SK-N-SH treated with all-trans-retinoic acid at 6 μM for 48 hours (cell line): ENCODE measurements at regions not wholly inside any gene's neighbourhood (a gene's known extent, or its start where the extent isn't known, plus 50 kb on each side); places are given as distances from the start of the nearest gene placed in this dataset.

Experiments used
- ATAC-seq: fragments of 200-7000 bp; cut with Tn5 transposase; 3 replicates; pipeline ENCODE4 v1.9.1; 2020; ENCODE audit warnings: mild to moderate bottlenecking, moderate library complexity
- ARNTL ChIP-seq: fragments of 450-650 bp; formaldehyde crosslinking; IDR thresholded peaks from 2 replicates; pipeline ENCODE4 v1.5.0; 2020; ENCODE audit warnings: low read depth, mild to moderate bottlenecking, moderate library complexity, borderline replicate concordance
- BACH2 ChIP-seq: fragments of 250-450 bp; sonication (Bioruptor Pico); IDR thresholded peaks from 2 replicates; pipeline ENCODE4 v1.9.0; 2021; ENCODE audit warnings: mild to moderate bottlenecking, borderline replicate concordance
- CSDC2 ChIP-seq: fragments of 250-450 bp; sonication (Bioruptor Pico); IDR thresholded peaks from 2 replicates; pipeline ENCODE4 v1.5.0; 2020; ENCODE audit warnings: mild to moderate bottlenecking, moderate library complexity
- ESRRG ChIP-seq: fragments of 250-450 bp; sonication (Bioruptor Pico); IDR thresholded peaks from 2 replicates; pipeline ENCODE4 v1.6.1; 2021; ENCODE audit warnings: mild to moderate bottlenecking
- GLIS3 ChIP-seq: fragments of 250-450 bp; sonication (Bioruptor Pico); IDR thresholded peaks from 2 replicates; pipeline ENCODE4 v1.5.0; 2020; ENCODE audit warnings: mild to moderate bottlenecking, moderate library complexity
- ISL1 ChIP-seq: fragments of 250-450 bp; sonication (Bioruptor Pico); IDR thresholded peaks from 2 replicates; pipeline ENCODE4 v2.1.2; 2022; ENCODE audit warnings: mild to moderate bottlenecking, moderate library complexity
- OSR1 ChIP-seq: fragments of 250-450 bp; sonication (Bioruptor Pico); IDR thresholded peaks from 2 replicates; pipeline ENCODE4 v1.8.0; 2022; ENCODE audit warnings: moderate library complexity, mild to moderate bottlenecking, inconsistent platforms
- RARB ChIP-seq: fragments of 250-450 bp; sonication (Bioruptor Pico); IDR thresholded peaks from 2 replicates; pipeline ENCODE4 v1.8.0; 2021; ENCODE audit warnings: mild to moderate bottlenecking, moderate library complexity
- SNAI2 ChIP-seq: fragments of 250-450 bp; sonication (Bioruptor Pico); IDR thresholded peaks from 2 replicates; pipeline ENCODE4 v1.5.0; 2020; ENCODE audit warnings: mild to moderate bottlenecking, moderate library complexity
- TCF4 ChIP-seq: fragments of 250-450 bp; sonication (Bioruptor Pico); IDR thresholded peaks from 2 replicates; pipeline ENCODE4 v1.8.0; 2021; ENCODE audit warnings: mild to moderate bottlenecking, moderate library complexity, borderline replicate concordance
- TOX ChIP-seq: fragments of 250-450 bp; sonication (Bioruptor Pico); IDR thresholded peaks from 2 replicates; pipeline ENCODE4 v1.8.0; 2021; ENCODE audit warnings: mild to moderate bottlenecking, moderate library complexity, borderline replicate concordance
- ZC3H10 ChIP-seq: fragments of 250-450 bp; sonication (Bioruptor Pico); IDR thresholded peaks from 2 replicates; pipeline ENCODE4 v1.5.1; 2021; ENCODE audit warnings: mild to moderate bottlenecking, moderate library complexity
- ZFP3 ChIP-seq: fragments of 250-450 bp; sonication (Bioruptor Pico); IDR thresholded peaks from 2 replicates; pipeline ENCODE4 v1.5.0; 2020; ENCODE audit warnings: mild to moderate bottlenecking, moderate library complexity
- ZFP30 ChIP-seq: fragments of 450-650 bp; formaldehyde crosslinking; IDR thresholded peaks from 2 replicates; pipeline ENCODE4 v1.5.0; 2022; ENCODE audit warnings: mild to moderate bottlenecking, moderate library complexity
- ZNF565 ChIP-seq: fragments of 450-650 bp; formaldehyde crosslinking; conservative IDR thresholded peaks from 2 replicates; pipeline ENCODE4 v1.5.0; 2020; ENCODE audit warnings: low read depth, mild to moderate bottlenecking, moderate library complexity
- ZNF70 ChIP-seq: fragments of 450-650 bp; formaldehyde crosslinking; IDR thresholded peaks from 2 replicates; pipeline ENCODE4 v1.5.0; 2020; ENCODE audit warnings: mild to moderate bottlenecking, moderate library complexity
- ZNF8 ChIP-seq: fragments of 450-650 bp; formaldehyde crosslinking; IDR thresholded peaks from 2 replicates; pipeline ENCODE4 v1.5.0; 2020; ENCODE audit warnings: mild to moderate bottlenecking, moderate library complexity
- TF ChIP-seq, protein P1 (sequence below): fragments of 250-450 bp; sonication (Bioruptor Pico); IDR thresholded peaks from 2 replicates; pipeline ENCODE4 v1.5.0; 2020; ENCODE audit warnings: mild to moderate bottlenecking, moderate library complexity
- TF ChIP-seq, protein P2 (sequence below): fragments of 250-450 bp; sonication (Bioruptor Pico); IDR thresholded peaks from 2 replicates; pipeline ENCODE4 v1.8.0; 2021; ENCODE audit warnings: low read depth, mild to moderate bottlenecking, moderate library complexity, borderline replicate concordance
- TF ChIP-seq, protein P3 (sequence below): fragments of 250-450 bp; sonication (Bioruptor Pico); IDR thresholded peaks from 2 replicates; pipeline ENCODE4 v1.8.0; 2020; ENCODE audit warnings: mild to moderate bottlenecking, moderate library complexity, borderline replicate concordance

DNA sequence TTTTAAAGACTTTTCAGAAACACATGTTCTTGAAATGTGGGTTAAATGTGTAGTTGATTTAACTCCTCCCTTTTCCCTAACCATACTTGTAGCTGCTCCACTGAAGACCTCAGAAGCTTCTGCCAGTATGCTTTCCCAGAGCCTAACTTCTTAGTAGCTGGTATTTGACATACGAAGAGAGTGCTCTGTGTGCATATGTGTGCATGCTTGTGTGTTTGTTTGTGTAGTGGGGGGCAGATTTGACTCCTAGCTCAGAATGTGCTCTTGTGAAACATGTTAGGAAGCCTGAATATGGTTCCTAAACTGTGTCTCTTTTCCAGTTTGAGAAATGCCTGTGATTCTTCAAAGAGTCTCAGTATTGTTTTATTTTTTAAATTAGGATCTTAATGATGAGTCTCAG lies 420.4 kb downstream of the PCNX1 start:
- TF ChIP-seq SNAI2 (CRISPR knock-in tag) = no peak
- no peak for TF ChIP-seq CSDC2 (CRISPR knock-in tag)
- TF ChIP-seq TCF4 = no peak
- TF ChIP-seq BACH2 (CRISPR knock-in tag) = no peak
- no peak for TF ChIP-seq ZFP3
- no peak for ATAC-seq

DNA sequence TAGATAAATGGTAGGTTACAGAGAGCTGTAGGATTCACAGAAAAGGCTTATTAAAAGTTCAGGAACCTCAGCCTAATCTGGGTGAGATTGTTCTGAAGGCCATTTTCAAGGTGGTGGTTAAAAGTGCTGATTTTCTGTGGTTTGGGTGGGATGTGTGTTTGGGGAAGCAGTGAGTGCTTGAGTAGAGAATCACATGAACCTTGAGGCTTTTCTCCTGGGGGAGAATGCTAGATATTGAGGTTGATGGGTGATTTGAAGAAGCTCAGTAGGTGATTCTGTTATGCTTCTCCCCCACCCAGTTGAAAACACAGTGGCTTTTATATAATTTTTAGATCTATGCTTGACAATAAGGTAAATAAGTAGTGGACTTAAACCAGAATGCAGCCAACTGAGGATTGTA lies 420.9 kb downstream of the PCNX1 start:
- no peak for ATAC-seq
- TF ChIP-seq, protein P1, sequence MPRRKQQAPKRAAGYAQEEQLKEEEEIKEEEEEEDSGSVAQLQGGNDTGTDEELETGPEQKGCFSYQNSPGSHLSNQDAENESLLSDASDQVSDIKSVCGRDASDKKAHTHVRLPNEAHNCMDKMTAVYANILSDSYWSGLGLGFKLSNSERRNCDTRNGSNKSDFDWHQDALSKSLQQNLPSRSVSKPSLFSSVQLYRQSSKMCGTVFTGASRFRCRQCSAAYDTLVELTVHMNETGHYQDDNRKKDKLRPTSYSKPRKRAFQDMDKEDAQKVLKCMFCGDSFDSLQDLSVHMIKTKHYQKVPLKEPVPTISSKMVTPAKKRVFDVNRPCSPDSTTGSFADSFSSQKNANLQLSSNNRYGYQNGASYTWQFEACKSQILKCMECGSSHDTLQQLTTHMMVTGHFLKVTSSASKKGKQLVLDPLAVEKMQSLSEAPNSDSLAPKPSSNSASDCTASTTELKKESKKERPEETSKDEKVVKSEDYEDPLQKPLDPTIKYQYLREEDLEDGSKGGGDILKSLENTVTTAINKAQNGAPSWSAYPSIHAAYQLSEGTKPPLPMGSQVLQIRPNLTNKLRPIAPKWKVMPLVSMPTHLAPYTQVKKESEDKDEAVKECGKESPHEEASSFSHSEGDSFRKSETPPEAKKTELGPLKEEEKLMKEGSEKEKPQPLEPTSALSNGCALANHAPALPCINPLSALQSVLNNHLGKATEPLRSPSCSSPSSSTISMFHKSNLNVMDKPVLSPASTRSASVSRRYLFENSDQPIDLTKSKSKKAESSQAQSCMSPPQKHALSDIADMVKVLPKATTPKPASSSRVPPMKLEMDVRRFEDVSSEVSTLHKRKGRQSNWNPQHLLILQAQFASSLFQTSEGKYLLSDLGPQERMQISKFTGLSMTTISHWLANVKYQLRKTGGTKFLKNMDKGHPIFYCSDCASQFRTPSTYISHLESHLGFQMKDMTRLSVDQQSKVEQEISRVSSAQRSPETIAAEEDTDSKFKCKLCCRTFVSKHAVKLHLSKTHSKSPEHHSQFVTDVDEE (CRISPR knock-in tag) = no peak
- TF ChIP-seq ARNTL (CRISPR knock-in tag) = no peak
- TF ChIP-seq ZNF70 (CRISPR knock-in tag) = no peak
- TF ChIP-seq OSR1 (CRISPR knock-in tag) = no peak
- TF ChIP-seq GLIS3 (CRISPR knock-in tag) = no peak
- TF ChIP-seq ZFP30 (CRISPR knock-in tag) = no peak
- TF ChIP-seq TOX (CRISPR knock-in tag) = no peak
- no peak for TF ChIP-seq ZNF8 (CRISPR knock-in tag)
- TF ChIP-seq TCF4 = no peak
- no peak for TF ChIP-seq ISL1 (CRISPR knock-in tag)
- TF ChIP-seq, protein P2, sequence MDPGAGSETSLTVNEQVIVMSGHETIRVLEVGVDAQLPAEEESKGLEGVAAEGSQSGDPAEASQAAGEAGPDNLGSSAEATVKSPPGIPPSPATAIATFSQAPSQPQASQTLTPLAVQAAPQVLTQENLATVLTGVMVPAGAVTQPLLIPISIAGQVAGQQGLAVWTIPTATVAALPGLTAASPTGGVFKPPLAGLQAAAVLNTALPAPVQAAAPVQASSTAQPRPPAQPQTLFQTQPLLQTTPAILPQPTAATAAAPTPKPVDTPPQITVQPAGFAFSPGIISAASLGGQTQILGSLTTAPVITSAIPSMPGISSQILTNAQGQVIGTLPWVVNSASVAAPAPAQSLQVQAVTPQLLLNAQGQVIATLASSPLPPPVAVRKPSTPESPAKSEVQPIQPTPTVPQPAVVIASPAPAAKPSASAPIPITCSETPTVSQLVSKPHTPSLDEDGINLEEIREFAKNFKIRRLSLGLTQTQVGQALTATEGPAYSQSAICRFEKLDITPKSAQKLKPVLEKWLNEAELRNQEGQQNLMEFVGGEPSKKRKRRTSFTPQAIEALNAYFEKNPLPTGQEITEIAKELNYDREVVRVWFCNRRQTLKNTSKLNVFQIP (CRISPR knock-in tag) = no peak
- TF ChIP-seq, protein P3, sequence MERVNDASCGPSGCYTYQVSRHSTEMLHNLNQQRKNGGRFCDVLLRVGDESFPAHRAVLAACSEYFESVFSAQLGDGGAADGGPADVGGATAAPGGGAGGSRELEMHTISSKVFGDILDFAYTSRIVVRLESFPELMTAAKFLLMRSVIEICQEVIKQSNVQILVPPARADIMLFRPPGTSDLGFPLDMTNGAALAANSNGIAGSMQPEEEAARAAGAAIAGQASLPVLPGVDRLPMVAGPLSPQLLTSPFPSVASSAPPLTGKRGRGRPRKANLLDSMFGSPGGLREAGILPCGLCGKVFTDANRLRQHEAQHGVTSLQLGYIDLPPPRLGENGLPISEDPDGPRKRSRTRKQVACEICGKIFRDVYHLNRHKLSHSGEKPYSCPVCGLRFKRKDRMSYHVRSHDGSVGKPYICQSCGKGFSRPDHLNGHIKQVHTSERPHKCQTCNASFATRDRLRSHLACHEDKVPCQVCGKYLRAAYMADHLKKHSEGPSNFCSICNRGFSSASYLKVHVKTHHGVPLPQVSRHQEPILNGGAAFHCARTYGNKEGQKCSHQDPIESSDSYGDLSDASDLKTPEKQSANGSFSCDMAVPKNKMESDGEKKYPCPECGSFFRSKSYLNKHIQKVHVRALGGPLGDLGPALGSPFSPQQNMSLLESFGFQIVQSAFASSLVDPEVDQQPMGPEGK (CRISPR knock-in tag) = no peak
- no peak for TF ChIP-seq SNAI2 (CRISPR knock-in tag)

DNA sequence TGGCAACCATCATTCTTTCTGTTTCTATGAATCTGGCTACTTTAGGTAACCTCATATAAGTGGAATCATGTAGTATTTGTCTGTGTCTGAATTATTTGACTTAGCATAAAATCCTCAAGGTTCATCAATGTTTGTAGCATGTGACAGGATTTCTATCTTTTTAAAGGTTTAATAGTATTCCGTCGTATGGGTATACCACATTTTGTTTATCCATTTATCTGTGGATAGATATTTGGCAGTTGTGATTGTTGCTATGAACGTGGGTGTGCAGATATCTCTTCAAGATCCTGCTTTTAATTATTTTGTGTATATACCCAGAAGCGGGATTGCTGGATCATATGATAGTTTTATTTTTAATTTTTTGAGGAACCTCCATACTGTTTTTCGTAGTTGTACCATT lies 421.7 kb downstream of the PCNX1 start:
- no peak for ATAC-seq
- no peak for TF ChIP-seq ISL1 (CRISPR knock-in tag)
- peak; percentile 92 for TF ChIP-seq ZNF8 (CRISPR knock-in tag)

DNA sequence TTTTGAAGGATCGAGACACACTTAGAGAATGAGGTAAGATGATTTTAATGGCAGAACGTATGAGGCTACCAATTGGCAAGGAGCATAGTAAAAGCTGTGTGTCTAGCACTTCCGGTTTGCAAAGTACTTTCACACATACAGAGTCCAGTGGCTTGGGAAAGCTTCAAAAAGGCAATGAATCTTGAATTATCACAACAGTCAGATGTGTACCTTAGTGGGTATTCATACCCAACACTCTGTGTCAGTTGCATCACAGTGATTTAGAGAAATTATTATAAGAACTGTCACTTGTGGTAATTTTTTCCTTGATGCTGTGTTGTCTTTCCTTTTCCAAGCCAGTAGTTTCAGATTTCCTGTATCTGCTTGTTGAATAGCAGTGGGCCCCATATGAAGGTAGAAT lies 424.1 kb downstream of the PCNX1 start:
- no peak for ATAC-seq
- no peak for TF ChIP-seq ZNF565
- TF ChIP-seq TCF4 = no peak
- no peak for TF ChIP-seq RARB (CRISPR knock-in tag)
- TF ChIP-seq ZNF70 (CRISPR knock-in tag) = no peak
- TF ChIP-seq ZC3H10 (CRISPR knock-in tag) = no peak
- no peak for TF ChIP-seq ZNF8 (CRISPR knock-in tag)
- TF ChIP-seq, protein P3 (CRISPR knock-in tag) = no peak
- no peak for TF ChIP-seq ARNTL (CRISPR knock-in tag)
- TF ChIP-seq, protein P2 (CRISPR knock-in tag) = no peak
- TF ChIP-seq ESRRG (CRISPR knock-in tag) = no peak
- TF ChIP-seq ISL1 (CRISPR knock-in tag) = no peak
- no peak for TF ChIP-seq ZFP3
- TF ChIP-seq OSR1 (CRISPR knock-in tag) = no peak
- no peak for TF ChIP-seq CSDC2 (CRISPR knock-in tag)
- TF ChIP-seq, all 23 proteins: peak for 0
